Activated CD4-positive, alpha-beta T cell treated with anti-CD3 and anti-CD28 coated beads for 24 hours (primary cell): ENCODE measurements at regions not wholly inside any gene's neighbourhood (a gene's known extent, or its start where the extent isn't known, plus 50 kb on each side); places are given as distances from the start of the nearest gene placed in this dataset.

ENCODE experiments used
- DNase-seq, 2 donors: peaks; one replicate each; pipeline ENCODE4 v3.0.0-alpha.2; 2020; ENCODE audit warnings: low read depth in 2 of 2

GRCh38 chr2:21694079-21694878 lies 570.5 kb downstream of the TDRD15 start:
- DNase-seq: no peak

- DNase-seq: no peak
Observed at GRCh38 chr2:21696900-21697299, 573.1 kb downstream of the TDRD15 start.

- no peak for DNase-seq
Observed at GRCh38 chr2:21700644-21701043, 576.9 kb downstream of the TDRD15 start.

- DNase-seq: no peak
Observed at GRCh38 chr2:21710031-21710430, 586.3 kb downstream of the TDRD15 start.

- no peak for DNase-seq
Observed at GRCh38 chr2:21710496-21710895, 586.7 kb downstream of the TDRD15 start.

- no peak for DNase-seq
Observed at GRCh38 chr2:21715887-21716286, 592.1 kb downstream of the TDRD15 start.

- no peak for DNase-seq
Observed at GRCh38 chr2:21727101-21727500, 603.3 kb downstream of the TDRD15 start.

- DNase-seq: no peak
Observed at GRCh38 chr2:21728133-21728532, 604.4 kb downstream of the TDRD15 start.

- no peak for DNase-seq
Observed at GRCh38 chr2:21730141-21730540, 606.4 kb downstream of the TDRD15 start.

GRCh38 chr2:21740484-21740883 lies 616.7 kb downstream of the TDRD15 start:
- no peak for DNase-seq

GRCh38 chr2:21746499-21746898 lies 622.7 kb downstream of the TDRD15 start:
- no peak for DNase-seq

- DNase-seq: no peak
Observed at GRCh38 chr2:21748501-21748900, 624.7 kb downstream of the TDRD15 start.

- no peak for DNase-seq
Observed at GRCh38 chr2:21754164-21754788, 630.5 kb downstream of the TDRD15 start.

GRCh38 chr2:21757805-21758430 lies 634.1 kb downstream of the TDRD15 start:
- DNase-seq: no peak

- DNase-seq: no peak
Observed at GRCh38 chr2:21759819-21760218, 636.1 kb downstream of the TDRD15 start.

GRCh38 chr2:21761361-21761760 lies 637.6 kb downstream of the TDRD15 start:
- DNase-seq: no peak

- no peak for DNase-seq
Observed at GRCh38 chr2:21763501-21763900, 639.7 kb downstream of the TDRD15 start.

GRCh38 chr2:21770787-21771186 lies 647.0 kb downstream of the TDRD15 start:
- no peak for DNase-seq

GRCh38 chr2:21772624-21773023 lies 648.9 kb downstream of the TDRD15 start:
- no peak for DNase-seq

- DNase-seq: no peak
Observed at GRCh38 chr2:21773168-21773567, 649.4 kb downstream of the TDRD15 start.

- no peak for DNase-seq
Observed at GRCh38 chr2:21774691-21775368, 651.1 kb downstream of the TDRD15 start.

- no peak for DNase-seq
Observed at GRCh38 chr2:21779786-21780185, 656.0 kb downstream of the TDRD15 start.
